Activated CD4-positive, alpha-beta memory T cell treated with anti-CD3 and anti-CD28 coated beads, Interleukin-2, amount 10 ng/mL, durations not matched to agents 7 days and 5 days (primary cell): ENCODE measurements at regions not wholly inside any gene's neighbourhood (a gene's known extent, or its start where the extent isn't known, plus 50 kb on each side); places are given as distances from the start of the nearest gene placed in this dataset.

Experiments used
- CTCF ChIA-PET: fragments of 350-600 bp; sonication (Branson Sonifier 250); formaldehyde crosslinking; loops from one replicate; lab custom pipeline; 2021; ENCODE audit warnings: antibody characterized with exemption, inconsistent platforms; lab: Charles Lee
- POLR2A ChIA-PET: fragments of 350-600 bp; sonication (Branson Sonifier 250); formaldehyde crosslinking; loops from one replicate; lab custom pipeline; 2021; ENCODE audit warnings: antibody characterized with exemption; lab: Charles Lee
- DNase-seq: peaks from one replicate; pipeline ENCODE4 v3.0.0-alpha.2; 2020
- H3K27ac Mint-ChIP-seq: one replicate; pipeline ENCODE4 v1.8.0; 2021; ENCODE audit warnings: mild to moderate bottlenecking, mixed read lengths
- H3K27me3 Mint-ChIP-seq: one replicate; pipeline ENCODE4 v1.8.0; 2021; ENCODE audit warnings: mixed read lengths
- H3K36me3 Mint-ChIP-seq: one replicate; pipeline ENCODE4 v1.8.0; 2021; ENCODE audit warnings: low read depth, mixed read lengths
- H3K4me1 Mint-ChIP-seq: one replicate; pipeline ENCODE4 v1.8.0; 2021; ENCODE audit warnings: mixed read lengths
- H3K4me3 Mint-ChIP-seq: one replicate; pipeline ENCODE4 v1.8.0; 2021; ENCODE audit warnings: mild to moderate bottlenecking, mixed read lengths
- H3K9me3 Mint-ChIP-seq: one replicate; pipeline ENCODE4 v1.8.0; 2021; ENCODE audit warnings: mixed read lengths

GRCh38 chr9:106059886-106060285 lies 365.5 kb downstream of the TMEM38B start:
- ChIA-PET POLR2A (no interaction called here), CTCF (no interaction called here)
- Mint-ChIP-seq H3K4me1 (no peaks in the 10 kb centered on the region), H3K27ac (no peak overlapping the region), H3K27me3 (no peaks in the 10 kb centered on the region), H3K36me3 (no peaks in the 10 kb centered on the region), H3K9me3 (peaks cover 3% of the 10 kb centered on the region), H3K4me3 (no peak overlapping the region)
- DNase-seq = no peak

GRCh38 chr9:106060885-106061284 lies 366.5 kb downstream of the TMEM38B start:
- Mint-ChIP-seq H3K36me3 (no peaks in the 10 kb centered on the region), H3K27me3 (no peaks in the 10 kb centered on the region), H3K4me3 (no peak overlapping the region), H3K4me1 (no peaks in the 10 kb centered on the region), H3K9me3 (peaks cover 2% of the 10 kb centered on the region), H3K27ac (no peak overlapping the region)
- ChIA-PET CTCF (no interaction called here), POLR2A (no interaction called here)
- DNase-seq = no peak

- H3K9me3 Mint-ChIP-seq = peaks cover 7% of the 10 kb centered on the region
- no peak overlapping the region for H3K27ac Mint-ChIP-seq
- CTCF ChIA-PET = no interaction called here
- H3K36me3 Mint-ChIP-seq = no peaks in the 10 kb centered on the region
- H3K4me1 Mint-ChIP-seq = no peaks in the 10 kb centered on the region
- POLR2A ChIA-PET = no interaction called here
- H3K4me3 Mint-ChIP-seq = no peak overlapping the region
- no peak for DNase-seq
- H3K27me3 Mint-ChIP-seq = no peaks in the 10 kb centered on the region
These were observed 367.9 kb downstream of the TMEM38B start for GRCh38 chr9:106062250-106062649.

- Mint-ChIP-seq H3K36me3 (no peaks in the 10 kb centered on the region), H3K4me1 (no peaks in the 10 kb centered on the region), H3K27me3 (no peaks in the 10 kb centered on the region), H3K9me3 (peaks cover 12% of the 10 kb centered on the region), H3K4me3 (no peak overlapping the region), H3K27ac (no peak overlapping the region)
- ChIA-PET CTCF (no interaction called here), POLR2A (no interaction called here)
- DNase-seq = no peak
These were observed 370.8 kb downstream of the TMEM38B start for GRCh38 chr9:106065136-106065535.

- Mint-ChIP-seq H3K9me3 (peaks cover 10% of the 10 kb centered on the region), H3K4me3 (no peak overlapping the region), H3K27ac (no peak overlapping the region), H3K27me3 (no peaks in the 10 kb centered on the region), H3K4me1 (no peaks in the 10 kb centered on the region), H3K36me3 (no peaks in the 10 kb centered on the region)
- DNase-seq = no peak
- CTCF ChIA-PET = no interaction called here
- POLR2A ChIA-PET = no interaction called here
These were observed 371.4 kb downstream of the TMEM38B start for GRCh38 chr9:106065579-106066214.

- Mint-ChIP-seq H3K4me3 (no peak overlapping the region), H3K27me3 (no peaks in the 10 kb centered on the region), H3K9me3 (peaks cover 10% of the 10 kb centered on the region), H3K27ac (no peak overlapping the region), H3K4me1 (no peaks in the 10 kb centered on the region), H3K36me3 (no peaks in the 10 kb centered on the region)
- POLR2A ChIA-PET = no interaction called here
- DNase-seq = no peak
- CTCF ChIA-PET = no interaction called here
These were observed 372.7 kb downstream of the TMEM38B start for GRCh38 chr9:106066940-106067524.

- Mint-ChIP-seq H3K27ac (no peak overlapping the region), H3K36me3 (no peaks in the 10 kb centered on the region), H3K9me3 (peaks cover 10% of the 10 kb centered on the region), H3K4me1 (no peaks in the 10 kb centered on the region), H3K27me3 (no peaks in the 10 kb centered on the region), H3K4me3 (no peak overlapping the region)
- ChIA-PET POLR2A (no interaction called here), CTCF (no interaction called here)
- DNase-seq = no peak
These were observed 374.9 kb downstream of the TMEM38B start for GRCh38 chr9:106069241-106069640.

GRCh38 chr9:106072421-106072820 lies 378.1 kb downstream of the TMEM38B start:
- POLR2A ChIA-PET = no interaction called here
- no peak overlapping the region for H3K4me3 Mint-ChIP-seq
- H3K9me3 Mint-ChIP-seq = peaks cover 6% of the 10 kb centered on the region

GRCh38 chr9:106074006-106074405 lies 379.7 kb downstream of the TMEM38B start:
- no peaks in the 10 kb centered on the region for H3K4me1 Mint-ChIP-seq
- no peak overlapping the region for H3K4me3 Mint-ChIP-seq
- ChIA-PET POLR2A (no interaction called here), CTCF (interaction anchor here (0.6 kb wide), 1 partner anchor 94 kb away, joined by 5 read pairs; no protein-coding TSS in a partner anchor)
- no peak for DNase-seq
- no peaks in the 10 kb centered on the region for H3K36me3 Mint-ChIP-seq
- H3K9me3 Mint-ChIP-seq = no peaks in the 10 kb centered on the region
- no peaks in the 10 kb centered on the region for H3K27me3 Mint-ChIP-seq
- no peak overlapping the region for H3K27ac Mint-ChIP-seq

More at GRCh38 chr9:106072421-106072820, 378.1 kb downstream of the TMEM38B start:
- Mint-ChIP-seq H3K36me3 (no peaks in the 10 kb centered on the region), H3K27ac (no peak overlapping the region), H3K4me1 (no peaks in the 10 kb centered on the region), H3K27me3 (no peaks in the 10 kb centered on the region)
- CTCF ChIA-PET = no interaction called here
- DNase-seq = no peak

GRCh38 chr9:106075236-106075959 lies 381.1 kb downstream of the TMEM38B start:
- POLR2A ChIA-PET = no interaction called here
- no peak overlapping the region for H3K4me3 Mint-ChIP-seq
- no peak for DNase-seq

GRCh38 chr9:106075960-106076327 lies 381.6 kb downstream of the TMEM38B start:
- H3K27ac Mint-ChIP-seq = no peak overlapping the region
- DNase-seq = no peak
- CTCF ChIA-PET = no interaction called here
- no peaks in the 10 kb centered on the region for H3K4me1 Mint-ChIP-seq
- POLR2A ChIA-PET = no interaction called here
- H3K36me3 Mint-ChIP-seq = no peaks in the 10 kb centered on the region
- H3K27me3 Mint-ChIP-seq = no peaks in the 10 kb centered on the region
- no peak overlapping the region for H3K4me3 Mint-ChIP-seq
- no peaks in the 10 kb centered on the region for H3K9me3 Mint-ChIP-seq

More at GRCh38 chr9:106075236-106075959, 381.1 kb downstream of the TMEM38B start:
- CTCF ChIA-PET = no interaction called here
- Mint-ChIP-seq H3K36me3 (no peaks in the 10 kb centered on the region), H3K27ac (no peak overlapping the region), H3K4me1 (no peaks in the 10 kb centered on the region), H3K27me3 (no peaks in the 10 kb centered on the region), H3K9me3 (no peaks in the 10 kb centered on the region)

GRCh38 chr9:106076711-106077110 lies 382.4 kb downstream of the TMEM38B start:
- H3K9me3 Mint-ChIP-seq = no peaks in the 10 kb centered on the region
- POLR2A ChIA-PET = no interaction called here
- H3K27ac Mint-ChIP-seq = no peak overlapping the region
- no peak overlapping the region for H3K4me3 Mint-ChIP-seq
- CTCF ChIA-PET = no interaction called here
- H3K4me1 Mint-ChIP-seq = no peaks in the 10 kb centered on the region
- no peak for DNase-seq
- no peaks in the 10 kb centered on the region for H3K27me3 Mint-ChIP-seq
- H3K36me3 Mint-ChIP-seq = no peaks in the 10 kb centered on the region

GRCh38 chr9:106077731-106078130 lies 383.4 kb downstream of the TMEM38B start:
- CTCF ChIA-PET = interaction anchor here (0.7 kb wide), 1 partner anchor 17 kb away, joined by 3 read pairs; no protein-coding TSS in a partner anchor
- no peak overlapping the region for H3K4me3 Mint-ChIP-seq
- POLR2A ChIA-PET = no interaction called here
- no peaks in the 10 kb centered on the region for H3K9me3 Mint-ChIP-seq
- no peaks in the 10 kb centered on the region for H3K4me1 Mint-ChIP-seq
- no peak overlapping the region for H3K27ac Mint-ChIP-seq
- no peaks in the 10 kb centered on the region for H3K27me3 Mint-ChIP-seq
- DNase-seq = no peak
- H3K36me3 Mint-ChIP-seq = no peaks in the 10 kb centered on the region
